HFFc6 (cell line): ENCODE measurements at regions not wholly inside any gene's neighbourhood (a gene's known extent, or its start where the extent isn't known, plus 50 kb on each side); places are given as distances from the start of the nearest gene placed in this dataset.

Source experiments
- DNase-seq: peaks from one replicate; pipeline ENCODE4 v3.0.0-alpha.2; 2018
- H3K27ac Mint-ChIP-seq: 2 replicates; pipeline ENCODE4 v1.8.0; 2020; ENCODE audit warnings: mild to moderate bottlenecking, mixed read lengths
- H3K27me3 Mint-ChIP-seq: 2 replicates; pipeline ENCODE4 v1.8.0; 2021; ENCODE audit warnings: mild to moderate bottlenecking, moderate library complexity, mixed read lengths; ENCODE audit not compliant: insufficient read depth
- H3K36me3 Mint-ChIP-seq: 2 replicates; pipeline ENCODE4 v1.8.0; 2021; ENCODE audit warnings: low read depth, mixed read lengths
- H3K4me1 Mint-ChIP-seq: 2 replicates; pipeline ENCODE4 v1.8.0; 2020; ENCODE audit warnings: low read depth, mixed read lengths
- H3K4me3 Mint-ChIP-seq: 2 replicates; pipeline ENCODE4 v1.8.0; 2020; ENCODE audit warnings: mild to moderate bottlenecking, moderate library complexity, mixed read lengths
- H3K9me3 Mint-ChIP-seq: 2 replicates; pipeline ENCODE4 v1.8.0; 2020; ENCODE audit warnings: mild to moderate bottlenecking, mixed read lengths
- TF ChIP-seq, protein P1 (sequence below): fragments of 200-600 bp; sonication (generic); IDR thresholded peaks from 2 replicates; pipeline ENCODE4 v1.5.0; 2021; ENCODE audit warnings: antibody characterized with exemption, mild to moderate bottlenecking

DNA sequence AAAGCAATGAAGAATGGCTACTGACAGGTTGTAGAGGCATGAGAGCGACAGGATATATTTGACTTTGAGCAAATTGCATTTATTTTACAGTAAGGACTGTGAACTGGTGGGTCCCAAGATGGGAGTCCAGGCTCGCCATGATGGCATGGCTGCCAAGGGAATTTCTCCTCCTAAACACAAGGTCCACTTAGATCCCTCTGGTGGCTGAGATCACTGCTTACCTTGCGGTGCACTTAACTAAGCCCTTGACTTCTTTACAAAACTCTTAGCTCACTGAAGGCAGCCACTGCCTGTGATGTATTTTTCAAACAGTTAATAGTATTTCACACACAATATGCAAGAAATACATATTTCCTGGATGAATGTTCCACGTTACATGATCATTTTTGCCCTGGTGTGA is 50.3 kb upstream of the SORBS2 start:
- Mint-ChIP-seq H3K4me1 (peaks cover 10% of the 10 kb centered on the region), H3K27ac (no peak overlapping the region), H3K9me3 (peaks cover 12% of the 10 kb centered on the region), H3K27me3 (peaks cover 10% of the 10 kb centered on the region), H3K36me3 (peaks cover 14% of the 10 kb centered on the region), H3K4me3 (no peak overlapping the region)
- no peak for DNase-seq
- TF ChIP-seq, protein P1, sequence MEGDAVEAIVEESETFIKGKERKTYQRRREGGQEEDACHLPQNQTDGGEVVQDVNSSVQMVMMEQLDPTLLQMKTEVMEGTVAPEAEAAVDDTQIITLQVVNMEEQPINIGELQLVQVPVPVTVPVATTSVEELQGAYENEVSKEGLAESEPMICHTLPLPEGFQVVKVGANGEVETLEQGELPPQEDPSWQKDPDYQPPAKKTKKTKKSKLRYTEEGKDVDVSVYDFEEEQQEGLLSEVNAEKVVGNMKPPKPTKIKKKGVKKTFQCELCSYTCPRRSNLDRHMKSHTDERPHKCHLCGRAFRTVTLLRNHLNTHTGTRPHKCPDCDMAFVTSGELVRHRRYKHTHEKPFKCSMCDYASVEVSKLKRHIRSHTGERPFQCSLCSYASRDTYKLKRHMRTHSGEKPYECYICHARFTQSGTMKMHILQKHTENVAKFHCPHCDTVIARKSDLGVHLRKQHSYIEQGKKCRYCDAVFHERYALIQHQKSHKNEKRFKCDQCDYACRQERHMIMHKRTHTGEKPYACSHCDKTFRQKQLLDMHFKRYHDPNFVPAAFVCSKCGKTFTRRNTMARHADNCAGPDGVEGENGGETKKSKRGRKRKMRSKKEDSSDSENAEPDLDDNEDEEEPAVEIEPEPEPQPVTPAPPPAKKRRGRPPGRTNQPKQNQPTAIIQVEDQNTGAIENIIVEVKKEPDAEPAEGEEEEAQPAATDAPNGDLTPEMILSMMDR = no peak

DNA sequence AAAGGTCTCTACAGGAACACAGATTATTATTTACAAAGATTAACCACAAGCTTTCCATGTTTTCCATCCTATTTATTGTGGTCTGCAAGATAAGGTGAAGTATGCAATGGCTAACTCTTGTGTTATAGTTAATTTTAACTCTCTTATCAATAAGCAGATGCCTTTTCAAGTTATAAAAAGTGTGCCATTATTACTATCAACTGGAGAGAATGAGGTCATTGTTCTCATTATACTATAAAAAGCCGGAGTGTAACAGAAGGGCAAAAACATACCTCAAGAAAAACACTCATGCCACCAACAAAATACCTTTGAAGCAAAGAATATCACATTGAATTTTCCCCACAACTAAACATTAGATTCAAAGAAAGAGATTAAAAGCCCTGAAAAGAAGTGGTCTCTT is 52.0 kb upstream of the SORBS2 start:
- Mint-ChIP-seq H3K27me3 (peaks cover 10% of the 10 kb centered on the region), H3K4me1 (peaks cover 10% of the 10 kb centered on the region), H3K36me3 (no peaks in the 10 kb centered on the region), H3K27ac (no peak overlapping the region), H3K4me3 (no peak overlapping the region), H3K9me3 (no peaks in the 10 kb centered on the region)
- TF ChIP-seq, protein P1 = no peak
- no peak for DNase-seq

DNA sequence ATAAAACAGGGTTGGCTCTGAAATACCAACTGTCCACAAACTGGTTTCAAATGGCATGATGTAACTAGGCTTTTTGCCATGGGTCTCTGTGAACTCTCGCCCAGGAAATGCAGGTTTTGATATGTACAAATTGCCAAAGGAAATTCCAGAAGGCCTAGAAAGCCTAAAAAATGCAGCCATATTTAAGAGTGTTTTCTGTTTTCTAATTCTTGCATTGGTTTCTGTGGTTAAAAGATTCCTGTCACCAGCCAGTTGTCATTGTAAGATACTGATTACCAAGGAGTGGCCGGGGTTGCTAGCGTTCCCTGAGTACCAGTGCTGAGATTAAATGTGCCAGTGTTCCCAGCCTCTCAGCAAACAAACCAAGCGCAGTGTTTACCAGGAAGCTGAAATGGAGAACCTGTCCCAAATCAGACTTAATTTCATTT is 53.9 kb upstream of the SORBS2 start:
- DNase-seq = peak; percentile 20
- peaks cover 3% of the 10 kb centered on the region for H3K27me3 Mint-ChIP-seq
- H3K4me1 Mint-ChIP-seq = peaks cover 10% of the 10 kb centered on the region
- H3K4me3 Mint-ChIP-seq = no peak overlapping the region
- H3K27ac Mint-ChIP-seq = no peak overlapping the region
- TF ChIP-seq, protein P1 = no peak
- no peaks in the 10 kb centered on the region for H3K36me3 Mint-ChIP-seq
- H3K9me3 Mint-ChIP-seq = no peaks in the 10 kb centered on the region

DNA sequence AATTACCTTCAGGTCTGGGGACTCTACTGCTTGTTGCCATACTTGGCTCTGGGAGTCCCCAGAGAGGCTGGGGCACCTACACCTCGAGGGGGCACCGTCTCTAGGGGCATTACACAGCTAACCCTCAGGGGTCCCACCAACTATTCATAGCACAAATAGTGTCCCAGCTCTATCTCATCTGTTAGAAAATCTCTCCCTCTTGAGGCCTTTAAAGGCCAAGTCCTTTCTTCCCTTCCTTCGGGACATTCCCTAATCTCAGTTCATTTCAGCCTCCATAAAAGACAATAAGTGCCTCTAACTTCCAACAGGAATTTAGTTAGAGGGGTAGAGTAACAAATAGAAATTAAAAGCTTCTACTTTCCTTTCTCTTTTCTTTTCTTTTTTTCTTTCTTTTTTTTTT is 55.8 kb upstream of the SORBS2 start:
- no peaks in the 10 kb centered on the region for H3K36me3 Mint-ChIP-seq
- H3K27me3 Mint-ChIP-seq = peaks cover 2% of the 10 kb centered on the region
- DNase-seq = no peak
- H3K4me3 Mint-ChIP-seq = no peak overlapping the region
- peaks cover 10% of the 10 kb centered on the region for H3K4me1 Mint-ChIP-seq
- TF ChIP-seq, protein P1 = no peak
- H3K9me3 Mint-ChIP-seq = no peaks in the 10 kb centered on the region
- H3K27ac Mint-ChIP-seq = no peak overlapping the region

DNA sequence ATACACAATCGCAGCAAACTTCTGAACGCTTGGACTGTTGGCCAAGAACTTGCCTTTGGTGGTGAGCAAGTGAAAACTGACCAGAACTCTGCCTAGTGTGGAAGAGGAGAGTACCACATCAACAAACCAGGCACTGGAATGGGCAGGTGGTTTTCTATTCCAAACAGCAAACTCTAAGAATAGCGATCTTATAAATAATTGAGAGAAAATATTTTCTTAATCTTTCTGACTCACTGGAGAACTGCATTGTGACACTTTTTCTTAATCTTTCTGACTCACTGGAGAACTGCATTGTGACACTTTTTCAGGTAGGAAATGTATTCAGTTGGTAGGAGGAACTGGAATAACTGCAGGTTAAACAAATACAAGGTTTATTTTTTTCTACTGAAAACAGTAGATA is 57.0 kb upstream of the SORBS2 start:
- Mint-ChIP-seq H3K36me3 (no peaks in the 10 kb centered on the region), H3K4me1 (peaks cover 10% of the 10 kb centered on the region), H3K27ac (no peak overlapping the region), H3K27me3 (peaks cover 2% of the 10 kb centered on the region), H3K4me3 (no peak overlapping the region), H3K9me3 (no peaks in the 10 kb centered on the region)
- TF ChIP-seq, protein P1 = no peak
- DNase-seq = no peak

DNA sequence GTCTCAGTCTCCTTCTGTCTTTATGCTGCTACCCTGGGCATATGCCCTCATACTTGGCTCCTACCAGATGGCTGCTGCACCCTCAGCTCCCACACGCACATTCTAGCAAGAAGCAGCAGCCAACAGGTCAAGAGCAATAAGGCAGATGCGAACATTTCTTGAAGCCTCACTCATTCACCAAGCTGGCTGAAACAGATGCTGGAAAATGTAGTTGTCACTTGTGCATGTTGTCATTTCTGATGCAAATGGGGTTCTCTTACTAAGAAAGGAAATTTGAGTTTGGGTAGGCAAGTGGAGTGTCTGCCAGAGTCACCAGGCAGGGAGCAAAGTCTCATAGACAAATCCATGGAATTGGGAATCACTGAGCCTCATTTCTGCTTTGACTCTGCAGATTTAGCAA is 57.4 kb upstream of the SORBS2 start:
- H3K4me3 Mint-ChIP-seq = no peak overlapping the region

More for the DNA sequence above, 57.4 kb upstream of the SORBS2 start:
- H3K27me3 Mint-ChIP-seq = peaks cover 2% of the 10 kb centered on the region
- H3K27ac Mint-ChIP-seq = no peak overlapping the region
- no peak for DNase-seq
- TF ChIP-seq, protein P1 = no peak
- H3K4me1 Mint-ChIP-seq = peaks cover 10% of the 10 kb centered on the region
- H3K36me3 Mint-ChIP-seq = no peaks in the 10 kb centered on the region
- no peaks in the 10 kb centered on the region for H3K9me3 Mint-ChIP-seq
